SU-DHL-6 (cell line): ENCODE measurements at regions not wholly inside any gene's neighbourhood (a gene's known extent, or its start where the extent isn't known, plus 50 kb on each side); places are given as distances from the start of the nearest gene placed in this dataset.

Experiments used
- H2AFZ ChIP-seq: fragments of 200-600 bp; sonication (generic); 2 replicates; pipeline ENCODE4 v1.6.1; 2014; ENCODE audit warnings: low read depth, mild to moderate bottlenecking, moderate library complexity, mixed read lengths, antibody characterized with exemption, low read length; ENCODE audit not compliant: severe bottlenecking
- H3F3A ChIP-seq: fragments of 200-600 bp; shearing (Covaris generic); 2 replicates; pipeline ENCODE4 v1.6.0; 2016; ENCODE audit warnings: antibody characterized with exemption, mild to moderate bottlenecking; ENCODE audit not compliant: insufficient read depth
- H3K27ac ChIP-seq: fragments of 200-600 bp; sonication (generic); 2 replicates; pipeline ENCODE4 v1.5.1; 2016; ENCODE audit warnings: low read depth, mild to moderate bottlenecking, low read length, moderate library complexity, mixed read lengths
- H3K27me3 ChIP-seq: fragments of 200-600 bp; sonication (generic), shearing (Covaris generic); 2 replicates; pipeline ENCODE4 v1.6.0; 2014; ENCODE audit warnings: mild to moderate bottlenecking, low read length
- H3K36me3 ChIP-seq: fragments of 200-600 bp; sonication (generic); 2 replicates; pipeline ENCODE4 v1.6.1; 2014; ENCODE audit warnings: mild to moderate bottlenecking, low read length, mixed read lengths
- H3K4me2 ChIP-seq: fragments of 300-600, 200-600 bp; shearing (Covaris generic), sonication (generic); 2 replicates; pipeline ENCODE4 v1.6.0; 2014; ENCODE audit warnings: low read length, low read depth, mild to moderate bottlenecking; ENCODE audit not compliant: poor library complexity, severe bottlenecking
- H3K4me3 ChIP-seq: fragments of 200-600 bp; sonication (generic); 2 replicates; pipeline ENCODE4 v1.5.1; 2014; ENCODE audit warnings: antibody characterized with exemption, low read length, mild to moderate bottlenecking, mixed read lengths; ENCODE audit not compliant: insufficient read depth, poor library complexity, severe bottlenecking
- H3K79me2 ChIP-seq: fragments of 200-600 bp; sonication (generic); 2 replicates; pipeline ENCODE4 v1.6.1; 2014; ENCODE audit warnings: mild to moderate bottlenecking, low read length, moderate library complexity; ENCODE audit not compliant: insufficient read depth
- H3K9ac ChIP-seq: fragments of 200-600 bp; sonication (generic); 2 replicates; pipeline ENCODE4 v1.7.0; 2014; ENCODE audit warnings: mild to moderate bottlenecking, low read length
- H3K9me2 ChIP-seq: fragments of 200-600 bp; sonication (generic); replicated peaks from 2 replicates; pipeline ENCODE4 v1.6.1; 2014; ENCODE audit warnings: low read length; ENCODE audit not compliant: insufficient read depth
- H3K9me3 ChIP-seq: fragments of 200-600 bp; sonication (generic); 2 replicates; pipeline ENCODE4 v1.6.1; 2014; ENCODE audit warnings: low read length, mixed read lengths; ENCODE audit not compliant: insufficient read depth
- H4K20me1 ChIP-seq: fragments of 200-600 bp; sonication (generic); 2 replicates; pipeline ENCODE4 v1.6.1; 2014; ENCODE audit warnings: low read depth, mild to moderate bottlenecking, antibody characterized with exemption, low read length, moderate library complexity, mixed read lengths
- CTCF ChIP-seq: fragments of 200-600 bp; sonication (generic); IDR thresholded peaks from one replicate; pipeline ENCODE4 v1.5.1; 2017; ENCODE audit warnings: antibody characterized with exemption, mild to moderate bottlenecking, low read length, moderate library complexity; ENCODE audit not compliant: insufficient read depth, poor library complexity, severe bottlenecking
- EZH2phosphoT487 ChIP-seq: fragments of 200-600 bp; sonication (generic), shearing (Covaris generic); conservative IDR thresholded peaks from 2 replicates; pipeline ENCODE4 v1.6.1; 2018; ENCODE audit warnings: mild to moderate bottlenecking, antibody characterized with exemption, low read length, moderate library complexity, mixed read lengths

GRCh38 chr13:33691980-33692379 lies 126.0 kb upstream of the RFC3 start:
- no peak overlapping the region for H3K4me2 ChIP-seq
- no peaks in the 10 kb centered on the region for H3K27me3 ChIP-seq
- TF ChIP-seq CTCF (no peak), EZH2phosphoT487 (no peak)
- H3K9me3 ChIP-seq = no peaks in the 10 kb centered on the region
- no peak overlapping the region for H3K4me3 ChIP-seq
- H3K79me2 ChIP-seq = no peaks in the 10 kb centered on the region
- H3K9ac ChIP-seq = no peak overlapping the region
- H3K27ac ChIP-seq = no peak overlapping the region
- H3K36me3 ChIP-seq = no peaks in the 10 kb centered on the region
- H3K9me2 ChIP-seq = no peaks in the 10 kb centered on the region
- no peaks in the 10 kb centered on the region for H4K20me1 ChIP-seq
- no peak overlapping the region for H2AFZ ChIP-seq
- no peaks in the 10 kb centered on the region for H3F3A ChIP-seq

- no peak overlapping the region for H3K27ac ChIP-seq
- no peaks in the 10 kb centered on the region for H4K20me1 ChIP-seq
Observed at GRCh38 chr13:33692531-33692930, 125.4 kb upstream of the RFC3 start.

GRCh38 chr13:33694546-33694945 lies 123.4 kb upstream of the RFC3 start:
- H3K4me2 ChIP-seq = no peak overlapping the region
- no peak for TF ChIP-seq EZH2phosphoT487
- H3K4me3 ChIP-seq = no peak overlapping the region
- H3K9me3 ChIP-seq = no peaks in the 10 kb centered on the region
- H3K79me2 ChIP-seq = no peaks in the 10 kb centered on the region
- no peak overlapping the region for H2AFZ ChIP-seq
- no peak overlapping the region for H3K27ac ChIP-seq
- no peaks in the 10 kb centered on the region for H4K20me1 ChIP-seq
- no peaks in the 10 kb centered on the region for H3K9me2 ChIP-seq
- no peaks in the 10 kb centered on the region for H3K36me3 ChIP-seq
- H3K27me3 ChIP-seq = no peaks in the 10 kb centered on the region
- H3F3A ChIP-seq = no peaks in the 10 kb centered on the region
- no peak overlapping the region for H3K9ac ChIP-seq

More at GRCh38 chr13:33692531-33692930, 125.4 kb upstream of the RFC3 start:
- no peaks in the 10 kb centered on the region for H3K9me2 ChIP-seq
- no peaks in the 10 kb centered on the region for H3K9me3 ChIP-seq
- no peaks in the 10 kb centered on the region for H3F3A ChIP-seq
- no peak overlapping the region for H3K4me3 ChIP-seq
- no peak overlapping the region for H2AFZ ChIP-seq
- no peaks in the 10 kb centered on the region for H3K79me2 ChIP-seq
- no peak overlapping the region for H3K4me2 ChIP-seq
- no peaks in the 10 kb centered on the region for H3K27me3 ChIP-seq
- H3K36me3 ChIP-seq = no peaks in the 10 kb centered on the region
- TF ChIP-seq EZH2phosphoT487 (no peak), CTCF (no peak)
- no peak overlapping the region for H3K9ac ChIP-seq

GRCh38 chr13:33696530-33696929 lies 121.4 kb upstream of the RFC3 start:
- H3K36me3 ChIP-seq = no peaks in the 10 kb centered on the region
- H3K27me3 ChIP-seq = no peaks in the 10 kb centered on the region
- H3F3A ChIP-seq = no peaks in the 10 kb centered on the region
- H4K20me1 ChIP-seq = no peaks in the 10 kb centered on the region
- H3K27ac ChIP-seq = no peak overlapping the region
- H3K9me3 ChIP-seq = no peaks in the 10 kb centered on the region
- H3K9ac ChIP-seq = no peak overlapping the region
- H3K4me3 ChIP-seq = no peak overlapping the region
- H2AFZ ChIP-seq = no peak overlapping the region
- no peak for TF ChIP-seq CTCF
- no peak for TF ChIP-seq EZH2phosphoT487
- no peaks in the 10 kb centered on the region for H3K9me2 ChIP-seq
- H3K79me2 ChIP-seq = no peaks in the 10 kb centered on the region
- no peak overlapping the region for H3K4me2 ChIP-seq
